ENCODE measurements at regions not wholly inside any gene's neighbourhood (a gene's known extent, or its start where the extent isn't known, plus 50 kb on each side); places are given as distances from the start of the nearest gene placed in this dataset.

GRCh38 chr2:185144159-185144919 is 546.0 kb downstream of the ZNF804A start:
- no peak for DNase-seq (ENCODE audit: low read depth)
- no peak for TF ChIP-seq CTCF (IDR thresholded peaks at IDR 0.05; ENCODE audit: low read depth, low read length, missing control alignments)
- in situ Hi-C loops (cut with HindIII; ENCODE audit: low sequenced_read_pairs), result no loop called here
- no peak overlapping the region for H3K4me3 ChIP-seq (ENCODE audit: low read depth, low read length)

- no peak overlapping the region for H3K4me3 ChIP-seq (ENCODE audit: low read depth, low read length)
- no peak for DNase-seq (ENCODE audit: low read depth)
- in situ Hi-C loops (cut with HindIII; ENCODE audit: low sequenced_read_pairs), result no loop called here
- TF ChIP-seq CTCF (IDR thresholded peaks at IDR 0.05; ENCODE audit: low read depth, low read length, missing control alignments), result no peak
Observed at GRCh38 chr2:185145316-185146121, 547.2 kb downstream of the ZNF804A start.

GRCh38 chr2:185147361-185147760 is 549.0 kb downstream of the ZNF804A start:
- no peak for TF ChIP-seq CTCF (IDR thresholded peaks at IDR 0.05; ENCODE audit: low read depth, low read length, missing control alignments)
- in situ Hi-C loops (cut with HindIII; ENCODE audit: low sequenced_read_pairs), result no loop called here
- H3K4me3 ChIP-seq (ENCODE audit: low read depth, low read length), result no peak overlapping the region

GRCh38 chr2:185152186-185152585 is 553.9 kb downstream of the ZNF804A start:
- in situ Hi-C loops (cut with HindIII; ENCODE audit: low sequenced_read_pairs), result no loop called here
- H3K4me3 ChIP-seq (ENCODE audit: low read depth, low read length), result no peak overlapping the region
- no peak for DNase-seq (ENCODE audit: low read depth)
- no peak for TF ChIP-seq CTCF (IDR thresholded peaks at IDR 0.05; ENCODE audit: low read depth, low read length, missing control alignments)

More at GRCh38 chr2:185147361-185147760, 549.0 kb downstream of the ZNF804A start:
- no peak for DNase-seq (ENCODE audit: low read depth)

- TF ChIP-seq CTCF (IDR thresholded peaks at IDR 0.05; ENCODE audit: low read depth, low read length, missing control alignments), result no peak
- in situ Hi-C loops (cut with HindIII; ENCODE audit: low sequenced_read_pairs), result no loop called here
- H3K4me3 ChIP-seq (ENCODE audit: low read depth, low read length), result no peak overlapping the region
- DNase-seq (ENCODE audit: low read depth), result no peak
Observed at GRCh38 chr2:185161701-185162100, 563.4 kb downstream of the ZNF804A start.

- TF ChIP-seq CTCF (IDR thresholded peaks at IDR 0.05; ENCODE audit: low read depth, low read length, missing control alignments), result no peak
- no peak for DNase-seq (ENCODE audit: low read depth)
- no peak overlapping the region for H3K4me3 ChIP-seq (ENCODE audit: low read depth, low read length)
- in situ Hi-C loops (cut with HindIII; ENCODE audit: low sequenced_read_pairs), result no loop called here
Observed at GRCh38 chr2:185174353-185174752, 564.3 kb upstream of the FSIP2 start.

Data from astrocyte of the cerebellum (primary cell).